DOHH2 (cell line): ENCODE measurements at regions not wholly inside any gene's neighbourhood (a gene's known extent, or its start where the extent isn't known, plus 50 kb on each side); places are given as distances from the start of the nearest gene placed in this dataset.
"Not testable (repeated sequence)": the region's sequence is repeated elsewhere in the genome, so short reads cannot be mapped to it uniquely, and the experiment has no call there.

Source experiments
- H3F3A ChIP-seq: fragments of 200-600 bp; sonication (generic), shearing (Covaris generic); 2 replicates; pipeline ENCODE4 v1.6.0; 2016; ENCODE audit warnings: antibody characterized with exemption, mild to moderate bottlenecking; ENCODE audit not compliant: control insufficient read depth, insufficient read depth
- H3K27ac ChIP-seq: fragments of 200-600 bp; sonication (generic); 2 replicates; pipeline ENCODE4 v1.5.1; 2014; ENCODE audit warnings: low read depth, mild to moderate bottlenecking, low read length, moderate library complexity
- H3K27me3 ChIP-seq: fragments of 200-600 bp; sonication (generic); 2 replicates; pipeline ENCODE4 v1.6.1; 2014; ENCODE audit warnings: mild to moderate bottlenecking, low read length, mixed read lengths; ENCODE audit not compliant: control insufficient read depth
- H3K36me3 ChIP-seq: fragments of 200-600 bp; sonication (generic); 2 replicates; pipeline ENCODE4 v1.6.1; 2014; ENCODE audit warnings: mild to moderate bottlenecking, low read length, moderate library complexity, mixed read lengths; ENCODE audit not compliant: control insufficient read depth
- H3K4me1 ChIP-seq: fragments of 200-600 bp; sonication (generic); 2 replicates; pipeline ENCODE4 v1.6.1; 2014; ENCODE audit warnings: mild to moderate bottlenecking, low read length, mixed read lengths; ENCODE audit not compliant: control insufficient read depth
- H3K4me2 ChIP-seq: fragments of 200-600 bp; sonication (generic); 2 replicates; pipeline ENCODE4 v1.6.0; 2014; ENCODE audit warnings: mild to moderate bottlenecking, low read length, moderate library complexity
- H3K4me3 ChIP-seq: fragments of 200-600 bp; sonication (generic); 2 replicates; pipeline ENCODE4 v1.5.1; 2014; ENCODE audit warnings: mild to moderate bottlenecking, low read length, mixed read lengths
- H3K79me2 ChIP-seq: fragments of 200-600 bp; sonication (generic); 2 replicates; pipeline ENCODE4 v1.6.1; 2014; ENCODE audit warnings: mild to moderate bottlenecking, low read length, mixed read lengths; ENCODE audit not compliant: control insufficient read depth
- H3K9me2 ChIP-seq: fragments of 200-600 bp; sonication (generic); replicated peaks from 2 replicates; pipeline ENCODE4 v1.6.1; 2014; ENCODE audit warnings: mild to moderate bottlenecking, low read length, mixed read lengths; ENCODE audit not compliant: control insufficient read depth
- H3K9me3 ChIP-seq: fragments of 200-600 bp; sonication (generic); 2 replicates; pipeline ENCODE4 v1.6.1; 2014; ENCODE audit warnings: antibody characterized with exemption, low read length, mixed read lengths; ENCODE audit not compliant: control insufficient read depth, insufficient read depth
- H4K20me1 ChIP-seq: fragments of 200-600 bp; sonication (generic); 2 replicates; pipeline ENCODE4 v1.6.0; 2014; ENCODE audit warnings: low read depth, mild to moderate bottlenecking, antibody characterized with exemption, low read length, moderate library complexity; ENCODE audit not compliant: control insufficient read depth, insufficient read depth
- CTCF ChIP-seq: fragments of 200-600 bp; sonication (generic); IDR thresholded peaks from one replicate; pipeline ENCODE4 v1.5.1; 2014; ENCODE audit warnings: antibody characterized with exemption, mild to moderate bottlenecking, low read depth, low read length; ENCODE audit not compliant: poor library complexity, severe bottlenecking
- EZH2phosphoT487 ChIP-seq: fragments of 200-600 bp; sonication (generic); IDR thresholded peaks from 2 replicates; pipeline ENCODE4 v1.6.1; 2017; ENCODE audit warnings: borderline replicate concordance, mild to moderate bottlenecking, antibody characterized with exemption, low read length, moderate library complexity, mixed read lengths

GRCh38 chr1:228796945-228797344, 61.7 kb downstream of the RHOU start:
- H3K9me2 ChIP-seq, H4K20me1 ChIP-seq, H3K36me3 ChIP-seq, H3K4me2 ChIP-seq, H3F3A ChIP-seq, H3K9me3 ChIP-seq, H3K4me3 ChIP-seq, H3K4me1 ChIP-seq, H3K79me2 ChIP-seq, H3K27ac ChIP-seq: not testable (repeated sequence)
- peaks cover 11% of the 10 kb centered on the region for H3K27me3 ChIP-seq

- H4K20me1 ChIP-seq: no peaks in the 10 kb centered on the region
- no peak overlapping the region for H3K4me3 ChIP-seq
- H3F3A ChIP-seq: no peaks in the 10 kb centered on the region
- H3K79me2 ChIP-seq: no peaks in the 10 kb centered on the region
- no peak overlapping the region for H3K4me2 ChIP-seq
- no peak overlapping the region for H3K27ac ChIP-seq
- H3K9me3 ChIP-seq: no peaks in the 10 kb centered on the region
- no peaks in the 10 kb centered on the region for H3K36me3 ChIP-seq
- TF ChIP-seq EZH2phosphoT487: no peak
- no peak for TF ChIP-seq CTCF
- no peaks in the 10 kb centered on the region for H3K9me2 ChIP-seq
- peaks cover 11% of the 10 kb centered on the region for H3K27me3 ChIP-seq
- H3K4me1 ChIP-seq: no peaks in the 10 kb centered on the region
These were observed 62.8 kb downstream of the RHOU start for GRCh38 chr1:228798035-228798434.

- H3K4me3 ChIP-seq: no peak overlapping the region
- H3K27ac ChIP-seq: no peak overlapping the region
- H3K27me3 ChIP-seq: peaks cover 6% of the 10 kb centered on the region; the same call in 1 of the 2 replicates
- no peaks in the 10 kb centered on the region for H3K79me2 ChIP-seq
- no peaks in the 10 kb centered on the region for H3F3A ChIP-seq
- no peaks in the 10 kb centered on the region for H4K20me1 ChIP-seq
- no peak overlapping the region for H3K4me2 ChIP-seq
- no peaks in the 10 kb centered on the region for H3K9me2 ChIP-seq
- H3K36me3 ChIP-seq: no peaks in the 10 kb centered on the region
- TF ChIP-seq EZH2phosphoT487 (no peak), CTCF (no peak)
- H3K9me3 ChIP-seq: no peaks in the 10 kb centered on the region
- H3K4me1 ChIP-seq: no peaks in the 10 kb centered on the region
These were observed 63.3 kb downstream of the RHOU start for GRCh38 chr1:228798548-228798947.

- Histone ChIP-seq H3K4me2 (no peak overlapping the region), H3K27me3 (peaks cover 2% of the 10 kb centered on the region; the same call in 1 of the 2 replicates), H3K9me2 (no peaks in the 10 kb centered on the region), H3K9me3 (no peaks in the 10 kb centered on the region), H3K27ac (no peak overlapping the region), H4K20me1 (no peaks in the 10 kb centered on the region), H3K36me3 (no peaks in the 10 kb centered on the region), H3K79me2 (no peaks in the 10 kb centered on the region), H3K4me1 (no peaks in the 10 kb centered on the region), H3F3A (no peaks in the 10 kb centered on the region), H3K4me3 (no peak overlapping the region)
- TF ChIP-seq EZH2phosphoT487 (no peak), CTCF (no peak)
These were observed 64.6 kb downstream of the RHOU start for GRCh38 chr1:228799924-228800323.
